CD4-positive, alpha-beta T cell treated with Interleukin-6 at 100 ng/mL for 8 hours (primary cell): ENCODE measurements at regions not wholly inside any gene's neighbourhood (a gene's known extent, or its start where the extent isn't known, plus 50 kb on each side); places are given as distances from the start of the nearest gene placed in this dataset.

Experiments used
- DNase-seq: peaks from one replicate; pipeline ENCODE4 v3.0.0-alpha.2; 2020; ENCODE audit warnings: mixed read lengths, low spot score

- no peak for DNase-seq
These were observed 185.4 kb downstream of the TTLL7 start for GRCh38 chr1:83813576-83813975.

GRCh38 chr1:83810144-83810543 lies 188.8 kb downstream of the TTLL7 start:
- DNase-seq: no peak

GRCh38 chr1:83808536-83808935 lies 190.4 kb downstream of the TTLL7 start:
- DNase-seq: no peak

- DNase-seq: no peak
These were observed 191.1 kb downstream of the TTLL7 start for GRCh38 chr1:83807821-83808220.

GRCh38 chr1:83807231-83807630 lies 191.7 kb downstream of the TTLL7 start:
- DNase-seq: no peak

GRCh38 chr1:83805921-83806320 lies 193.0 kb downstream of the TTLL7 start:
- DNase-seq: no peak

- DNase-seq: no peak
These were observed 196.3 kb downstream of the TTLL7 start for GRCh38 chr1:83802460-83803152.

- DNase-seq: no peak
These were observed 196.9 kb downstream of the TTLL7 start for GRCh38 chr1:83802023-83802422.

GRCh38 chr1:83800066-83800465 lies 198.9 kb downstream of the TTLL7 start:
- no peak for DNase-seq

- DNase-seq: no peak
These were observed 199.3 kb downstream of the TTLL7 start for GRCh38 chr1:83799594-83799993.

GRCh38 chr1:83798965-83799364 lies 200.0 kb downstream of the TTLL7 start:
- no peak for DNase-seq

- no peak for DNase-seq
These were observed 202.5 kb downstream of the TTLL7 start for GRCh38 chr1:83796409-83796808.

- DNase-seq: no peak
These were observed 204.5 kb downstream of the TTLL7 start for GRCh38 chr1:83794384-83794783.

- no peak for DNase-seq
These were observed 207.0 kb downstream of the TTLL7 start for GRCh38 chr1:83791821-83792437.

- DNase-seq: no peak
These were observed 208.5 kb downstream of the TTLL7 start for GRCh38 chr1:83790446-83790845.

GRCh38 chr1:83787246-83787998 lies 211.5 kb downstream of the TTLL7 start:
- DNase-seq: no peak

GRCh38 chr1:83781667-83782066 lies 217.3 kb downstream of the TTLL7 start:
- no peak for DNase-seq

GRCh38 chr1:83779565-83779964 lies 219.4 kb downstream of the TTLL7 start:
- DNase-seq: no peak

- no peak for DNase-seq
These were observed 221.2 kb downstream of the TTLL7 start for GRCh38 chr1:83777758-83778101.

GRCh38 chr1:83776913-83777757 lies 221.8 kb downstream of the TTLL7 start:
- no peak for DNase-seq

GRCh38 chr1:83775977-83776603 lies 222.8 kb downstream of the TTLL7 start:
- no peak for DNase-seq

GRCh38 chr1:83773059-83773458 lies 225.9 kb downstream of the TTLL7 start:
- DNase-seq: no peak
